ENCODE measurements at regions not wholly inside any gene's neighbourhood (a gene's known extent, or its start where the extent isn't known, plus 50 kb on each side); places are given as distances from the start of the nearest gene placed in this dataset.

GRCh38 chr11:95483339-95483738 is 252.3 kb upstream of the SESN3 start:
- DNase-seq (ENCODE audit: low spot score) (no peak), ATAC-seq (ENCODE audit: low FRiP score) (no peak)
- TF ChIP-seq CTCF (IDR thresholded peaks at IDR 0.05), result no peak

GRCh38 chr11:95478003-95478402 is 247.0 kb upstream of the SESN3 start:
- no peak for DNase-seq (ENCODE audit: low spot score)
- ATAC-seq (ENCODE audit: low FRiP score), result no peak
- no peak for TF ChIP-seq CTCF (IDR thresholded peaks at IDR 0.05)

- DNase-seq (ENCODE audit: low spot score) (no peak), ATAC-seq (ENCODE audit: low FRiP score) (no peak)
- no peak for TF ChIP-seq CTCF (IDR thresholded peaks at IDR 0.05)
These were observed 238.3 kb upstream of the SESN3 start for GRCh38 chr11:95469258-95469657.

GRCh38 chr11:95466416-95466815 is 235.4 kb upstream of the SESN3 start:
- ATAC-seq (ENCODE audit: low FRiP score), result no peak
- TF ChIP-seq CTCF (IDR thresholded peaks at IDR 0.05), result no peak
- DNase-seq (ENCODE audit: low spot score), result no peak

- DNase-seq (ENCODE audit: low spot score), result no peak
- ATAC-seq (ENCODE audit: low FRiP score), result no peak
- TF ChIP-seq CTCF (IDR thresholded peaks at IDR 0.05), result no peak
These were observed 234.9 kb upstream of the SESN3 start for GRCh38 chr11:95465887-95466286.

- no peak for DNase-seq (ENCODE audit: low spot score)
- TF ChIP-seq CTCF (IDR thresholded peaks at IDR 0.05), result no peak
- ATAC-seq (ENCODE audit: low FRiP score), result no peak
These were observed 230.9 kb upstream of the SESN3 start for GRCh38 chr11:95461858-95462257.

- DNase-seq (ENCODE audit: low spot score) (no peak), ATAC-seq (ENCODE audit: low FRiP score) (no peak)
- no peak for TF ChIP-seq CTCF (IDR thresholded peaks at IDR 0.05)
These were observed 230.3 kb upstream of the SESN3 start for GRCh38 chr11:95461348-95461747.
